Epithelial cell of proximal tubule (primary cell): ENCODE measurements at regions not wholly inside any gene's neighbourhood (a gene's known extent, or its start where the extent isn't known, plus 50 kb on each side); places are given as distances from the start of the nearest gene placed in this dataset.

Experiments used
- DNase-seq: peaks from one replicate; pipeline ENCODE4 v3.0.0-alpha.2; 2011; ENCODE audit warnings: low read depth
- H3K4me3 ChIP-seq: 2 replicates; pipeline ENCODE4 v1.5.1; 2011; ENCODE audit warnings: low read depth, mild to moderate bottlenecking, low read length
- CTCF ChIP-seq: conservative IDR thresholded peaks from 2 replicates; pipeline ENCODE4 v1.5.1; 2012; ENCODE audit warnings: low read depth, mild to moderate bottlenecking, low read length

GRCh38 chr12:30211743-30212142, 428.0 kb upstream of the TMTC1 start:
- no peak for DNase-seq
- H3K4me3 ChIP-seq, result no peak overlapping the region
- no peak for TF ChIP-seq CTCF

- TF ChIP-seq CTCF, result no peak
- DNase-seq, result no peak
- no peak overlapping the region for H3K4me3 ChIP-seq
These were observed 420.2 kb upstream of the TMTC1 start for GRCh38 chr12:30203981-30204380.

GRCh38 chr12:30202521-30203254, 418.9 kb upstream of the TMTC1 start:
- no peak for TF ChIP-seq CTCF
- H3K4me3 ChIP-seq, result no peak overlapping the region
- no peak for DNase-seq

- DNase-seq, result no peak
- H3K4me3 ChIP-seq, result no peak overlapping the region
- no peak for TF ChIP-seq CTCF
These were observed 417.8 kb upstream of the TMTC1 start for GRCh38 chr12:30201301-30202160.

GRCh38 chr12:30200864-30201263, 417.1 kb upstream of the TMTC1 start:
- TF ChIP-seq CTCF, result no peak
- no peak overlapping the region for H3K4me3 ChIP-seq
- no peak for DNase-seq

GRCh38 chr12:30197392-30198057, 413.8 kb upstream of the TMTC1 start:
- no peak for DNase-seq
- TF ChIP-seq CTCF, result no peak
- no peak overlapping the region for H3K4me3 ChIP-seq
